GM12878 (cell line): ENCODE measurements at regions not wholly inside any gene's neighbourhood (a gene's known extent, or its start where the extent isn't known, plus 50 kb on each side); places are given as distances from the start of the nearest gene placed in this dataset.

Experiments used
- ATF3 ChIP-seq: IDR thresholded peaks from 2 replicates; pipeline ENCODE4 v1.6.1; 2011; ENCODE audit warnings: low read depth, mild to moderate bottlenecking, low read length, moderate library complexity, borderline replicate concordance; ENCODE audit errors: extremely low read depth
- CTCF ChIP-seq, 3 experiments: IDR thresholded peaks in 2 of 3; conservative IDR thresholded peaks in 1 of 3; 2 replicates each; pipeline ENCODE4 v1.5.1; 2011; ENCODE audit warnings: low read depth in 3 of 3, low read length in 3 of 3, mild to moderate bottlenecking in 3 of 3, control low read depth in 2 of 3, moderate library complexity in 2 of 3, inconsistent platforms in 1 of 3, mixed read lengths in 1 of 3; ENCODE audit not compliant: control insufficient read depth in 2 of 3, insufficient read depth in 1 of 3; ENCODE audit errors: extremely low read depth in 1 of 3
- ESRRA ChIP-seq: IDR thresholded peaks from 2 replicates; pipeline ENCODE4 v1.6.1; 2012; ENCODE audit warnings: mild to moderate bottlenecking, low read length, improper control_type of control experiment
- POLR2A ChIP-seq: IDR thresholded peaks from 2 replicates; pipeline ENCODE4 v1.6.1; 2011; ENCODE audit warnings: low read depth, mild to moderate bottlenecking, low read length
- RCOR1 ChIP-seq: conservative IDR thresholded peaks from 2 replicates; pipeline ENCODE4 v1.6.1; 2012; ENCODE audit warnings: low read depth, low read length, improper control_type of control experiment
- TAF1 ChIP-seq: IDR thresholded peaks from 2 replicates; pipeline ENCODE4 v1.6.1; 2011; ENCODE audit warnings: mild to moderate bottlenecking, low read depth, low read length, borderline replicate concordance
- YY1 ChIP-seq: IDR thresholded peaks from 2 replicates; pipeline ENCODE4 v1.6.1; 2011; ENCODE audit warnings: low read depth, mild to moderate bottlenecking, low read length

- no peak for TF ChIP-seq RCOR1
- no peak for TF ChIP-seq POLR2A
- no peak for TF ChIP-seq CTCF (IDR thresholded peaks at IDR 0.05 in 2 of 3, conservative IDR thresholded peaks at IDR 0.05 in 1 of 3; ENCODE audit: control insufficient read depth in 2 of 3, extremely low read depth in 1 of 3, insufficient read depth in 1 of 3, low read depth in 3 of 3, low read length in 3 of 3)
- no peak for TF ChIP-seq YY1
- TF ChIP-seq ESRRA = no peak
- no peak for TF ChIP-seq ATF3
- TF ChIP-seq TAF1 = no peak
These were observed 309.3 kb upstream of the TGFBR2 start for GRCh38 chr3:30297112-30297511.
